B cell (primary cell): ENCODE measurements at regions not wholly inside any gene's neighbourhood (a gene's known extent, or its start where the extent isn't known, plus 50 kb on each side); places are given as distances from the start of the nearest gene placed in this dataset.

Source experiments
- CTCF ChIP-seq: fragments of 200-600 bp; IDR thresholded peaks from one replicate; pipeline ENCODE4 v1.8.0; 2022; ENCODE audit warnings: antibody characterized with exemption, mild to moderate bottlenecking
- EZH2 ChIP-seq: IDR thresholded peaks from 2 replicates; pipeline ENCODE4 v1.6.1; 2012; ENCODE audit warnings: borderline replicate concordance, low read depth, mild to moderate bottlenecking, moderate library complexity, low read length; ENCODE audit not compliant: insufficient read depth, poor library complexity, severe bottlenecking

DNA sequence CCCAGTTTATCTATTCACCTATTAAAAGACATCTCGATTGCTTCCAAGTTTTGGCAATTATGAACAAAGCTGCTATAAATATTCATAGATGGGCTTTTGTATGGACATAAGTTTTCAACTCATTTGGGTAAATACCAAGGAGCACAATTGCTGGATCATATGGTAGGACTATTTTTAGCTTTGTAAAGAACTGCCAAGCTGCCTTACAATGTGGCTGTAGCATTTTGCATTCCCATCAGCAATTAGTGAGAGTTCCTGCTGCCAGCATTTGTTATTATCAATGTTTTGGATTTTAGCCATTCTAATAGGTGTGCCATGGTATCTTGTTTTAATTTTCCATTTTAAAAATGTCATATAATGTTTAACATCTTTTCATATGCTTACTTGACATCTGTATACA lies 475.6 kb upstream of the NCAM2 start:
- TF ChIP-seq CTCF: no peak
- no peak for TF ChIP-seq EZH2
